Heart left ventricle (tissue), 13 donors: ENCODE measurements at regions not wholly inside any gene's neighbourhood (a gene's known extent, or its start where the extent isn't known, plus 50 kb on each side); places are given as distances from the start of the nearest gene placed in this dataset.

Source experiments
- CTCF ChIP-seq, 12 donors: fragments of 200-600 bp; sonication (generic) in 4 of 12; IDR thresholded peaks; one replicate each; pipeline versions ENCODE4 v1.5.0 to v1.8.0; 2018 to 2022; ENCODE audit warnings: antibody characterized with exemption in 12 of 12, mild to moderate bottlenecking in 5 of 12
- POLR2A ChIP-seq, 2 donors: fragments of 450-650 bp; IDR thresholded peaks; one replicate each; pipeline ENCODE4 v1.6.1; 2017; ENCODE audit warnings: antibody characterized with exemption in 2 of 2, mild to moderate bottlenecking in 2 of 2, moderate library complexity in 2 of 2
- donor health status: ischemic (EF 13 %, LVEDD 7.1; RV severe dilation, severe dysfunction).
- donor health status: DM: no; HTN: yes; CAD: no.
- donor health status: DM: no; HTN: no; CAD: no.
- donor health status: ischemic (EF 25% LVEDD 6.9; RV normal size, moderate dysfunction).
- donor health status: ischemic (EF 25% LVEDD 5.7; RV mildly dilated, moderate dysfunction).
- donor health status: ischemic (EF 35%, LVEDD 5.7; RV mildly dilated, moderate dysfunction).
- donor health status: nonischemic (EF 11% LVEDD 7.7; RV severe dilation, severe dysfunction).
- donor health status: DM: yes; HTN: yes; CAD: no.
- donor health status: PGD.
- donor health status: ischemic (EF 29% LVEDD 5.4; RV normal size, mild dysfunction).
- donor health status: nonischemic (EF 23%, LVEDD 6.1; RV moderate dilation, normal function).

GRCh38 chr5:119302449-119302848 is 53.4 kb upstream of the TNFAIP8 start:
- TF ChIP-seq POLR2A (IDR thresholded peaks at IDR 0.05) (no peak), CTCF (IDR thresholded peaks at IDR 0.05) (no peak)
